BLaER1 (cell line): ENCODE measurements at regions not wholly inside any gene's neighbourhood (a gene's known extent, or its start where the extent isn't known, plus 50 kb on each side); places are given as distances from the start of the nearest gene placed in this dataset.

ENCODE experiments used
- H3K27ac ChIP-seq: shearing (Covaris generic); formaldehyde crosslinking; 2 replicates; pipeline ENCODE4 v1.8.1; 2022
- H3K27me3 ChIP-seq: shearing (Covaris generic); formaldehyde crosslinking; 2 replicates; pipeline ENCODE4 v1.8.1; 2022
- H3K36me3 ChIP-seq: shearing (Covaris generic); formaldehyde crosslinking; 2 replicates; pipeline ENCODE4 v1.8.1; 2022
- H3K4me1 ChIP-seq: shearing (Covaris generic); formaldehyde crosslinking; 2 replicates; pipeline ENCODE4 v1.8.1; 2022
- H3K4me2 ChIP-seq: shearing (Covaris generic); formaldehyde crosslinking; 2 replicates; pipeline ENCODE4 v1.8.1; 2022
- H3K4me3 ChIP-seq: shearing (Covaris generic); formaldehyde crosslinking; 2 replicates; pipeline ENCODE4 v1.8.1; 2022
- H3K9ac ChIP-seq: shearing (Covaris generic); formaldehyde crosslinking; 2 replicates; pipeline ENCODE4 v1.8.1; 2022
- H3K9me3 ChIP-seq: shearing (Covaris generic); formaldehyde crosslinking; 2 replicates; pipeline ENCODE4 v1.8.1; 2022
- H4K20me1 ChIP-seq: shearing (Covaris generic); formaldehyde crosslinking; 2 replicates; pipeline ENCODE4 v1.8.1; 2022
- Cebpa-rat ChIP-seq: shearing (Covaris generic); IDR thresholded peaks from 2 replicates; pipeline ENCODE4 v1.8.1; 2022

DNA sequence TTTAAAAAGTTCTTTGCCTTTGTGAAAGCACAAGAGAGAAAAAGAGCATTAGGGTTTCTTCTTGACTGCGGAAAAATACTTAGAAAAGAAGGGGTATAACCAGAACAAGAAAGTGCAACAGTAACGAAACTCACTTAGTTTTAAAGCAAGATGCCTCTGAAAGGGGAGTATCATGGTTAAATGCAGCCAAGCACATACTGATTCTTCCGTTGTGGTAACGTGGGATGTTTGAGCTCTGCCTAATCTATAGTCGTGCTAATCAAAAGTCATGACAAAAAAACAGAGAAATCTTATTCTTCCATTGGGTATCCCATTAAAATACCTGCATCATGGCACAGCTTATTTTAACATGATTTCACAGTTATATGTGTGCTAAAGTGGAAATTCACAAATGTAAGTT, 187.8 kb upstream of the LRFN5 start:
- H3K4me1 ChIP-seq, result no peaks in the 10 kb centered on the region
- H3K36me3 ChIP-seq, result no peaks in the 10 kb centered on the region
- no peak overlapping the region for H3K4me3 ChIP-seq
- H4K20me1 ChIP-seq, result no peaks in the 10 kb centered on the region
- H3K9ac ChIP-seq, result no peak overlapping the region
- no peaks in the 10 kb centered on the region for H3K27me3 ChIP-seq
- H3K27ac ChIP-seq, result no peak overlapping the region
- H3K4me2 ChIP-seq, result no peak overlapping the region
- no peak for TF ChIP-seq Cebpa-rat
- no peaks in the 10 kb centered on the region for H3K9me3 ChIP-seq

DNA sequence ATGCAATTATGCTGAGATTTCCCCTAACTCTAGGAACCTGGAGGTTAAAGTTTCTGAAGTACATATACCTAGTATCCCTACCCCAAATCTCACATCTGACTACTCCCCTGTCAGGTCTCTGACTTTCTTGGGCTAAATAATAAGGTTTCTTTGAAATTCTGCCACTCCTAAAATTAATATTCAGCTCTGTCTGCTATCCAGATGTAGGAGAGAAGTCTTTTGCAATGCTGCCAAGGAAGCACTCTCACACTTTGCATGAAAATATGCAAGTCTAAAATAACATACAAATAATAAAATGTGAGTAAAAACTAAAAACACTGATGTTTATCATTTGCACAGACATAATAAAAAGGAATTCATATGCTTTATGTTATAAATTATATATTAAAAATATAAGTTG, 196.9 kb upstream of the LRFN5 start:
- Histone ChIP-seq H3K27me3 (no peaks in the 10 kb centered on the region), H3K27ac (no peak overlapping the region), H3K9ac (no peak overlapping the region), H4K20me1 (no peaks in the 10 kb centered on the region), H3K4me1 (no peaks in the 10 kb centered on the region), H3K9me3 (no peaks in the 10 kb centered on the region), H3K4me3 (no peak overlapping the region), H3K36me3 (no peaks in the 10 kb centered on the region), H3K4me2 (no peak overlapping the region)
- no peak for TF ChIP-seq Cebpa-rat

- Histone ChIP-seq H3K36me3 (no peaks in the 10 kb centered on the region), H4K20me1 (no peaks in the 10 kb centered on the region), H3K27ac (no peak overlapping the region), H3K27me3 (no peaks in the 10 kb centered on the region), H3K4me3 (no peak overlapping the region), H3K9me3 (no peaks in the 10 kb centered on the region), H3K9ac (no peak overlapping the region), H3K4me2 (no peak overlapping the region), H3K4me1 (no peaks in the 10 kb centered on the region)
- no peak for TF ChIP-seq Cebpa-rat
Observed at GRCh38 chr14:41404126-41404525, 202.6 kb upstream of the LRFN5 start.

GRCh38 chr14:41403360-41403759, 203.3 kb upstream of the LRFN5 start:
- H3K9me3 ChIP-seq, result no peaks in the 10 kb centered on the region
- H3K4me2 ChIP-seq, result no peak overlapping the region
- H4K20me1 ChIP-seq, result no peaks in the 10 kb centered on the region
- H3K27me3 ChIP-seq, result no peaks in the 10 kb centered on the region
- no peaks in the 10 kb centered on the region for H3K36me3 ChIP-seq
- no peaks in the 10 kb centered on the region for H3K4me1 ChIP-seq
- H3K9ac ChIP-seq, result no peak overlapping the region
- no peak overlapping the region for H3K4me3 ChIP-seq
- TF ChIP-seq Cebpa-rat, result no peak
- no peak overlapping the region for H3K27ac ChIP-seq

GRCh38 chr14:41397926-41398325, 208.8 kb upstream of the LRFN5 start:
- H3K4me1 ChIP-seq, result no peaks in the 10 kb centered on the region
- no peaks in the 10 kb centered on the region for H3K27me3 ChIP-seq
- no peak overlapping the region for H3K9ac ChIP-seq
- H3K4me3 ChIP-seq, result no peak overlapping the region
- H3K27ac ChIP-seq, result no peak overlapping the region
- no peaks in the 10 kb centered on the region for H3K9me3 ChIP-seq
- H4K20me1 ChIP-seq, result no peaks in the 10 kb centered on the region
- H3K36me3 ChIP-seq, result no peaks in the 10 kb centered on the region
- H3K4me2 ChIP-seq, result no peak overlapping the region
- TF ChIP-seq Cebpa-rat, result no peak

GRCh38 chr14:41393512-41393911, 213.2 kb upstream of the LRFN5 start:
- no peak overlapping the region for H3K4me2 ChIP-seq
- H3K9ac ChIP-seq, result no peak overlapping the region
- H4K20me1 ChIP-seq, result no peaks in the 10 kb centered on the region
- H3K36me3 ChIP-seq, result no peaks in the 10 kb centered on the region
- no peak for TF ChIP-seq Cebpa-rat
- no peaks in the 10 kb centered on the region for H3K4me1 ChIP-seq
- H3K27ac ChIP-seq, result no peak overlapping the region
- H3K9me3 ChIP-seq, result no peaks in the 10 kb centered on the region
- H3K27me3 ChIP-seq, result no peaks in the 10 kb centered on the region
- H3K4me3 ChIP-seq, result no peak overlapping the region

DNA sequence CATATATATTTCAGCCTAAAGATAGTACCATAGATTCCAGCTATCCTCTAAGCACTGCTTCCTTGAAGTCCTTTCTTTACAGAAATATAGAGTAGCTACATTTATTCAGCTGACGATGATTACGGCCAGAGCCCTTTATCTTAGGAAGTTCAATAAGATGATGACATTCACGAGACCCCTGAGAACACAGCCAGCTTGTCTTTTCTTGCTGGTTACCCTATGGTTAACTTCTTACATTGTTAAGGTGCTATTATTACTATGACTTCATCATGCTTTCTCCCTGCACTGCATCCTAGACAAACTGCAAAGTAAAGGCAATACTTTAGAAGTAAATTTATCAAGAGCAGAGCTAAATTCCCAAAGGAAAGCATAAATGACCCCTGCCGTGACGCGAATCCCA, 214.4 kb upstream of the LRFN5 start:
- Histone ChIP-seq H3K36me3 (no peaks in the 10 kb centered on the region), H3K27me3 (no peaks in the 10 kb centered on the region), H3K9ac (no peak overlapping the region), H3K4me3 (no peak overlapping the region), H3K4me1 (no peaks in the 10 kb centered on the region), H4K20me1 (no peaks in the 10 kb centered on the region), H3K9me3 (no peaks in the 10 kb centered on the region), H3K4me2 (no peak overlapping the region), H3K27ac (no peak overlapping the region)
- TF ChIP-seq Cebpa-rat, result no peak

DNA sequence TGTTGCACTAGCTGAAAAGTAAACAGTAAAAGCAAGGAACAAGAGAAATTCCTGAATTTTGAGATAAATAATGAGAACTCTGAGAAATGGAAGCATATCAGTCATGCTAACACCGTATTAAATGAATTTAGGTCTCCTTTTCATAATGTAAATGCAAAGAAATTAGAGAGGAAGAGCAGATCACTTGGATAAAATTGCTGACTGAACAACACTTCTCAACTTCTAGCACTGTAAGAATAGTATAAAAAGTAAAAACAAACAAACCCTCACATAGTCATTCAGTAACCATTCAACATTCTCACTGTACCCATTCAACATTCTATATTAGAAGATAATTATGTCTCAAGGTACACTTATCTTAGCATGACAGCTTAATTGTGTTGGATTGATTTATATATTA, 217.3 kb upstream of the LRFN5 start:
- H3K36me3 ChIP-seq, result no peaks in the 10 kb centered on the region
- no peak for TF ChIP-seq Cebpa-rat
- H3K4me1 ChIP-seq, result no peaks in the 10 kb centered on the region
- no peaks in the 10 kb centered on the region for H3K9me3 ChIP-seq
- H3K9ac ChIP-seq, result no peak overlapping the region
- no peaks in the 10 kb centered on the region for H3K27me3 ChIP-seq
- H4K20me1 ChIP-seq, result no peaks in the 10 kb centered on the region
- H3K27ac ChIP-seq, result no peak overlapping the region
- H3K4me3 ChIP-seq, result no peak overlapping the region
- no peak overlapping the region for H3K4me2 ChIP-seq

DNA sequence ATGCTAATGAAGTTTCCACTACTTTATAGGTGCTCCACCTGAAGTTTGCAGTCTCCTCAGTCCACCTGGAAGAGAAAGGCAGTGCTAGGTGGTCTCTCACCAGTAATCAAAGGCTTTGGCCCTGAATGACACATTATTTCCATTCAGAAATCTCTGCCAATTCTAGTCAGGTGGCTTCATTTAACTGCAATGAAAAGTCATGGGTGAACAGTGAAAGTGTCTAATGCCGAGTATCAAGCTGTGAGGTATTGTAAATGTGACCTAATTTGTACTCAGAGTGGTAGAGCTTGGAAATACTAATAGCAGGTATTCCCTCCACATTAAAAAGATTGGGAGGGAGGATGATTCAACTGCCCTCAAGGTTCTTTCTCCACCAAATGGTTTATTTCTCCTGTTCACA, 220.9 kb upstream of the LRFN5 start:
- no peaks in the 10 kb centered on the region for H3K27me3 ChIP-seq

DNA sequence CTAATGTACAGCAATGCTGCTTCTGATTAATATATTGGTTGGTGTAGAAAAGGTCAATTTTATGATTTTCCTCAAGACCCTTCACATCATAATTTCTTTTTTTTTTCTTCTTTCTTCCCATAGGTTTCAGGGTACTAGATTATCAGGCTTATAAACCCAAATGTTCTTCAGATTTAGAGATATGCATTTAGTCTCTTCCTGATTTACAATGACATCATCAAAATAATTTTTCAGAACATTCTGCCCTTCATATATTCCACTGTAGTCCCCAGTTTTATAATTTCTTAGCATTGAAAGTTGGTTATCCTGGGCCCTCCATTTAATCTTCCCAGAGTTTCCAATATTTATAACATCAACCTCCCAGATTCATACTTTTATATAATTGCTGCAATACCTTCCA, 226.7 kb upstream of the LRFN5 start:
- H4K20me1 ChIP-seq, result no peaks in the 10 kb centered on the region
- TF ChIP-seq Cebpa-rat, result no peak

More for the DNA sequence above, 220.9 kb upstream of the LRFN5 start:
- Histone ChIP-seq H3K4me2 (no peak overlapping the region), H4K20me1 (no peaks in the 10 kb centered on the region), H3K9ac (no peak overlapping the region), H3K36me3 (no peaks in the 10 kb centered on the region), H3K9me3 (no peaks in the 10 kb centered on the region), H3K4me1 (no peaks in the 10 kb centered on the region), H3K27ac (no peak overlapping the region), H3K4me3 (no peak overlapping the region)
- TF ChIP-seq Cebpa-rat, result no peak

DNA sequence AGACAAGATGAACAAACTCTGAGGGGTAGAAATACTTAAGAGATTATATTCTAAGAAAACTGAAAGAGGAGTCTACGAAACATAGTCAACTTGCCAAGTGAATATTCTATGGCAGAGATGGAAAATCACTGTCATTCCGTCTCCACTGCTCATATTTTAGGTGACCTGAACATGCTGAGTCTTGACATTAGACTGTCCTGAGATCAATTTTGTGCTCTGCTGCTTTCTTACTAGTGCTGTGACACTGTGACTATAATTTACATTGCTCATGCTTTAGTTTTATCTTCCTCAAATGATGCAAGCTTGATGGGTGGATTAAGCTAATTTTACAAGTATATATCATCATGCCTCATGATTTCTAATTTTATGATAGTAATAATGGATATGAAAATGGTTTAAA, 228.2 kb upstream of the LRFN5 start:
- Histone ChIP-seq H3K4me3 (no peak overlapping the region), H3K4me2 (no peak overlapping the region), H3K9ac (no peak overlapping the region), H3K36me3 (no peaks in the 10 kb centered on the region), H3K4me1 (no peaks in the 10 kb centered on the region), H3K27me3 (no peaks in the 10 kb centered on the region), H4K20me1 (no peaks in the 10 kb centered on the region), H3K27ac (no peak overlapping the region), H3K9me3 (no peaks in the 10 kb centered on the region)
- TF ChIP-seq Cebpa-rat, result no peak

More for the DNA sequence above, 226.7 kb upstream of the LRFN5 start:
- Histone ChIP-seq H3K4me2 (no peak overlapping the region), H3K27ac (no peak overlapping the region), H3K36me3 (no peaks in the 10 kb centered on the region), H3K9ac (no peak overlapping the region), H3K4me3 (no peak overlapping the region), H3K4me1 (no peaks in the 10 kb centered on the region), H3K27me3 (no peaks in the 10 kb centered on the region), H3K9me3 (no peaks in the 10 kb centered on the region)
